Uterus (tissue), 3 donors: ENCODE measurements at regions not wholly inside any gene's neighbourhood (a gene's known extent, or its start where the extent isn't known, plus 50 kb on each side); places are given as distances from the start of the nearest gene placed in this dataset.

Source experiments
- DNase-seq, 2 donors: peaks; one replicate each; pipeline ENCODE4 v3.0.0-alpha.2; 2019 to 2020
- H3K27ac ChIP-seq, 2 donors: fragments of 200-600 bp; sonication (generic); 1 replicate in 1 of 2; 2 replicates in 1 of 2; pipeline ENCODE4 v1.5.1; 2016 to 2018
- H3K27me3 ChIP-seq, 2 donors: fragments of 200-600 bp; sonication (generic); one replicate each; pipeline ENCODE4 v1.5.1; 2018 to 2019; ENCODE audit warnings: control low read depth in 1 of 2
- H3K36me3 ChIP-seq, 2 donors: fragments of 200-600 bp; sonication (generic); one replicate each; pipeline ENCODE4 v1.5.1; 2019; ENCODE audit warnings: control low read depth in 1 of 2
- H3K4me1 ChIP-seq, 2 donors: fragments of 200-600 bp; sonication (generic); one replicate each; pipeline ENCODE4 v1.5.1; 2018 to 2019; ENCODE audit warnings: control low read depth in 1 of 2
- H3K4me3 ChIP-seq, 2 donors: fragments of 200-600 bp; sonication (generic); 1 replicate in 1 of 2; 2 replicates in 1 of 2; pipeline ENCODE4 v1.5.1; 2018 to 2019; ENCODE audit warnings: mild to moderate bottlenecking in 1 of 2
- H3K9me3 ChIP-seq, 2 donors: fragments of 200-600 bp; sonication (generic); one replicate each; pipeline ENCODE4 v1.5.1; 2019; ENCODE audit warnings: control low read depth in 1 of 2
- CTCF ChIP-seq, 4 experiments: fragments of 200-600 bp in 2 of 4; fragments of 450-650 bp in 2 of 4; sonication (generic) in 2 of 4; IDR thresholded peaks; one replicate each; pipeline ENCODE4 v1.5.1; 2016 to 2019; ENCODE audit warnings: antibody characterized with exemption in 4 of 4, mild to moderate bottlenecking in 2 of 4, moderate library complexity in 1 of 4
- POLR2A ChIP-seq, 2 donors: fragments of 450-650 bp; IDR thresholded peaks; one replicate each; pipeline ENCODE4 v1.6.1; 2016; ENCODE audit warnings: antibody characterized with exemption in 2 of 2, mild to moderate bottlenecking in 1 of 2, moderate library complexity in 1 of 2
- intact Hi-C: fragments of 100-400 bp; cut with DNase I; formaldehyde crosslinking; loops from one replicate; pipeline ENCODE4 v1.15.1; 2023; ENCODE audit warnings: low total_unique reads
- donor health status: DM: yes; HTN: yes; CAD: no.

DNA sequence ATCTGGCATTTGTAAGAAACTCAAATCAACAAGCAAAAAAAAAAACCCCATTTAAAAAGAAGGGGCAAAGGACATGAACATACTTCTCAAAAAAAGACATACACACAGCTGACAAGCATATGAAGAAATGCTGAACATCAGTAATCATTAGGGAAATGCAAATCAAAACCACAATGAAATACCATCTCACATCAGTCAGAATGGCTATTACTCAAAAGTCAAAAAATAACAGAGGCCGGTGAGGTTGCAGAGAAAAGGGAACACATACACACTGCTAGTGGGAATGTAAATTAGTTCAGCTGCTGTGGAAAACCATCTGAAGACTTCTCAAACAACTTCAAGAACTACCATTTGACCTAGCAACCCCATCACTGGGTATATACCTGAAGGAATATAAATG is 199.4 kb upstream of the THBS1 start:
- no peak overlapping the region for H3K4me3 ChIP-seq
- TF ChIP-seq POLR2A (IDR thresholded peaks at IDR 0.05), result no peak
- no peak for TF ChIP-seq CTCF (IDR thresholded peaks at IDR 0.05)
- H3K36me3 ChIP-seq, result no peaks in the 10 kb centered on the region
- H3K4me1 ChIP-seq, result no peaks in the 10 kb centered on the region
- DNase-seq, result no peak
- intact Hi-C loops, result no loop called here
- no peak overlapping the region for H3K27ac ChIP-seq
- H3K27me3 ChIP-seq, result no peaks in the 10 kb centered on the region
- H3K9me3 ChIP-seq, result no peaks in the 10 kb centered on the region

GRCh38 chr15:39388118-39388517 is 192.8 kb upstream of the THBS1 start:
- no peaks in the 10 kb centered on the region for H3K27me3 ChIP-seq
- H3K4me1 ChIP-seq, result no peaks in the 10 kb centered on the region
- no peak for DNase-seq
- H3K27ac ChIP-seq, result no peak overlapping the region
- no peak overlapping the region for H3K4me3 ChIP-seq
- no peaks in the 10 kb centered on the region for H3K36me3 ChIP-seq
- intact Hi-C loops, result no loop called here
- no peak for TF ChIP-seq CTCF (IDR thresholded peaks at IDR 0.05)
- TF ChIP-seq POLR2A (IDR thresholded peaks at IDR 0.05), result no peak
- no peaks in the 10 kb centered on the region for H3K9me3 ChIP-seq

GRCh38 chr15:39391230-39391629 is 189.6 kb upstream of the THBS1 start:
- intact Hi-C loops, result no loop called here
- no peak overlapping the region for H3K27ac ChIP-seq

GRCh38 chr15:39392469-39393047 is 188.3 kb upstream of the THBS1 start:
- no peak for TF ChIP-seq POLR2A (IDR thresholded peaks at IDR 0.05)
- TF ChIP-seq CTCF (IDR thresholded peaks at IDR 0.05), result no peak
- no peak for DNase-seq
- intact Hi-C loops, result no loop called here
- Histone ChIP-seq H3K4me3 (no peak overlapping the region), H3K27me3 (no peaks in the 10 kb centered on the region), H3K27ac (no peak overlapping the region), H3K4me1 (no peaks in the 10 kb centered on the region), H3K9me3 (no peaks in the 10 kb centered on the region), H3K36me3 (no peaks in the 10 kb centered on the region)

More at GRCh38 chr15:39391230-39391629, 189.6 kb upstream of the THBS1 start:
- Histone ChIP-seq H3K4me3 (no peak overlapping the region), H3K4me1 (no peaks in the 10 kb centered on the region), H3K27me3 (no peaks in the 10 kb centered on the region), H3K36me3 (no peaks in the 10 kb centered on the region), H3K9me3 (no peaks in the 10 kb centered on the region)
- no peak for TF ChIP-seq CTCF (IDR thresholded peaks at IDR 0.05)
- DNase-seq, result no peak

- no peak for DNase-seq
- H3K27me3 ChIP-seq, result no peaks in the 10 kb centered on the region
- no peak overlapping the region for H3K4me3 ChIP-seq
- no peaks in the 10 kb centered on the region for H3K36me3 ChIP-seq
- no peak for TF ChIP-seq POLR2A (IDR thresholded peaks at IDR 0.05)
- no peak for TF ChIP-seq CTCF (IDR thresholded peaks at IDR 0.05)
- H3K9me3 ChIP-seq, result no peaks in the 10 kb centered on the region
- no peak overlapping the region for H3K27ac ChIP-seq
- H3K4me1 ChIP-seq, result no peaks in the 10 kb centered on the region
- intact Hi-C loops, result no loop called here
Observed at GRCh38 chr15:39393575-39394335, 187.1 kb upstream of the THBS1 start.
